GM18517 (cell line): ENCODE measurements at regions not wholly inside any gene's neighbourhood (a gene's known extent, or its start where the extent isn't known, plus 50 kb on each side); places are given as distances from the start of the nearest gene placed in this dataset.
"Not testable (repeated sequence)": the region's sequence is repeated elsewhere in the genome, so short reads cannot be mapped to it uniquely, and the experiment has no call there.

Experiments
- ATAC-seq: cut with Tn5 transposase; IDR thresholded peaks from one replicate; pipeline ENCODE4 v1.9.1; 2021; ENCODE audit warnings: mild to moderate bottlenecking, moderate library complexity; ENCODE audit not compliant: unreplicated experiment

- ATAC-seq, result peak; percentile 93
Measured at GRCh38 chr9:31153250-31153840, 1231.1 kb upstream of the ACO1 start.

DNA sequence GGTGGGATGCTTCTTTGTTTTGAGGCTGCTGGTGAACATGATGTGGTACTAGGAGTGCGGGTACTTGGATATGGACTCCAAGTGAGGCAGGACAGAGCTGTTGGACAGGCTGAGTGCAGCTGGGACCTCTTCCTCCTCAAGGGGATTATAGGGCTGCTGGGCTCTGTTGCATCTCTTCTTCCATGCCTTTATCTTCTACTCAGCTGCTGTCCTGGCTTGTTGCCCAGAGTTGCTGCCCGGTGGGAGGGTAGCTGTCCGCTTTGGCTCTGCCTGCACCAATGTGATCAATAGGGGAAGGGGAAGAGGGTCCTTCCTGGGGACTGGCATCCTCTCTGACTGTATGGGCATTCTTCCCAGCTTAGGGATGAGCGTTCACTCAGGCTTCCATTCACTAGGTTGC, 1217.9 kb upstream of the ACO1 start:
- no peak for ATAC-seq

- no peak for ATAC-seq
Measured at GRCh38 chr9:31168161-31168560, 1216.3 kb upstream of the ACO1 start.

- no peak for ATAC-seq
Measured at GRCh38 chr9:31174681-31175080, 1209.8 kb upstream of the ACO1 start.

DNA sequence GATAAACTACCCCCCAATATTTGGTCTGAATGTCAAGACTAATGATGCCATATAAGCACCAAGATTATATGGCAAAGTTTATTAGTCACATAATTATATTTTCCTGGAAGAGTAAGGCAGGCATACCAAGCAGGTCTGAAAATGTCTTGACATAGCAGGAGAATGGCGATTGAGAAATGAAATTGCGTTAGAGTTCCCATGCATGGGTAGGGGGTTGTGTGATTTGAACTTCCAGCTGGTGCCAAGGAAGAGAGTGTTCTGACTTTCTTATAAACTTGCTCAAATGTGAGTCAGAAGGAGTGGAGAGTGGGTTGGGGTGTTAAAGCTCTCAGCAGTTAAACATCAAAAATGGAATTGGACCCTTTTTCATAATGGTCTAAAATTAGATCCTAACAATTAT, 1200.6 kb upstream of the ACO1 start:
- no peak for ATAC-seq

- ATAC-seq, result no peak
Measured at GRCh38 chr9:31185831-31186230, 1198.6 kb upstream of the ACO1 start.

DNA sequence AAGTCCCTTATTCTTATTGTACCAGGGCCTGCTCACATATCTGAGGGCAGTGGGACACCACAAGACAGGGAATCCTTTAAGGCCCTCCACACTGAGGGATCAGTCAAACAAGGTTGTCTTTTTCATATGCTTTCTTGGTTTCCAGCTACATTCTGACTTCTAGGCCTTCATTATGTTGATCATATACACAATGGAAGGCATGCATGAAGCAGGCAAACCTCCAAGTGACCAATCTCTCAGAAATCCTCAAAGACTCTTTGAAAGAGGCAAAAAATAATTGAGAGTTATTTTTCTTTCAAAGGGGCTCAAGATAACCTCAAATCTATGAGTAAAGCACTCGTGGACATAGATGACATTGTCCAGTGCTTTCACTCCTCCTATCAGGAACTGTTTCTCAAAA, 1195.9 kb upstream of the ACO1 start:
- ATAC-seq, result no peak

- ATAC-seq, result no peak
Measured at GRCh38 chr9:31210978-31211570, 1173.4 kb upstream of the ACO1 start.

GRCh38 chr9:31229976-31230375, 1154.5 kb upstream of the ACO1 start:
- not testable (repeated sequence) for ATAC-seq

DNA sequence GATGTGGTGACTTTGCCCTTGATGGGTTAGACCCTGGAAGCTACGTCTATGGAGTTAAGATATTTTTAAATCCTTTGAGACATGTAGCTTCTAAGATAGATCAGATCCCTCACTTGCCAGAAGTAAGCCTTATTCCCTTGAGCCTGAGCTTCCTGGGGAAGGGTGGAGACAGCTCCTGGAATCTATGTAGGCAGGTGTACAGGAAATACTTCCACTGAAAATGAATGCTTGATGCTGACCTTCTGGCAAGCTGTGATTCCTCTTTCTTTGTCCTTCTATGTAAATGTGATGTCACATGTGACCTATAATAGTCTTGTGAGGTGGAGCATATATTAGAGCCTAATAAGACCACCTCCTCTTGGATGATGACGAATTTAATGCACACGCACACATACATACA, 1152.0 kb upstream of the ACO1 start:
- ATAC-seq, result no peak

DNA sequence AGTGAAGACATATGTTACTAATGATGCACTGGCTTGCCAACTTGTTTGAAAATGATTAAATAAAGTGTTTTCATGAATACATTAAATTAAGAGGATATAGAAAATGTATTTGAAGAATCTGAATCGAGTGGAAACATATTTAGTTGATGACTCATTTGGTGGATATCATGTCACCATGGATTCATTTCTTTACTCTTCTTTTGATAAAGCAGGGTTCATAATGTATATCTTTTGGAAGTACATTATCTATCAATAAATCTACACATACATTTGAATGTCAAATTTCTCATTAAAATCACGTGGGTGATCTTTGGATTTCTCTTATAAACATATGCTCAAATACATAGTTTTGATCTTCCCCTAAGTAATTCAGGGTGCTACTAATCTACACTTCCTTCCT, 1148.1 kb upstream of the ACO1 start:
- no peak for ATAC-seq

GRCh38 chr9:31243386-31243785, 1141.1 kb upstream of the ACO1 start:
- no peak for ATAC-seq

- ATAC-seq, result no peak
Measured at GRCh38 chr9:31248156-31248555, 1136.3 kb upstream of the ACO1 start.

GRCh38 chr9:31251386-31251785, 1133.1 kb upstream of the ACO1 start:
- ATAC-seq, result no peak

DNA sequence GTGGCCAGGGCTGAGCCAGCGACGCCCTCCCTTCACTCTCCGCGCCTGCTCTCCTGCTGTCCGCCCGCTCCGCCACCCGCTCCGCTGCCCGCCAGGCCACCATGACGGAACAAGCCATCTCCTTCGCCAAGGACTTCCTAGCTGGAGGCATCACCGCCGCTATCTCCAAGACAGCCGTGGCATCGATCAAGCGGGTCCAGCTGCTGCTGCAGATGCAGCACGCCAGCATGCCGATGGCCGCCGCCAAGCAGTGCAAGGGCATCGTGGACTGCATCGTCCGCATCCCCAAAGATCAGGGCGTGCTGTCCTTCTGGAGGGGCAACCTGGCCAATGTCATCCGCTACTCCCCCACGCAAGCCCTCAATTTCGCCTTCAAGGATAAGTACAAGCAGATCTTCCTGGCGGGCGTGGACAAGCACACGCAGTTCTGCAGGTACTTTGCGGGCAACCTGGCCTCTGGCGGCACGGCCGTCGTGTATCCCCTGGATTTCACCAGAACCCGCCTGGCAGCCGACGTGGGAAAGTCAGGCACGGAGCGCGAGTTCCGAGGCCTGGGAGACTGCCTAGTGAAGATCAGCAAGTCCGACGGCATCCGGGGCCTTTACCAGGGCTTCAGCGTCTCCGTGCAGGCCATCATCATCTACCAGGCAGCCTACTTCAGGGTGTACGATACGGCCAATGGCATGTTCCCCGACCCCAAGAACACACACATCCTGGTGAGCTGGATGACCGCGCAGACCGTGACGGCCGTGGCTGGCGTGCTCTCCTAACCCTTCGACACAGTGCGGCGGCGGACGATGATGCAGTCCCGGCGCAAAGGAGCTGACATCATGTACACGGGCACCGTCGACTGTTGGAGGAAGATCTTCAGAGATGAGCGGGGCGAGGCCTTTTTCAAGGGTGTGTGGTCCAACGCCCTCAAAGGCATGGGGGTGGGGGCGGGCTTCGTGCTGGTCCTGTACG, 1130.4 kb upstream of the ACO1 start:
- ATAC-seq, result no peak

GRCh38 chr9:31255211-31255610, 1129.2 kb upstream of the ACO1 start:
- no peak for ATAC-seq

DNA sequence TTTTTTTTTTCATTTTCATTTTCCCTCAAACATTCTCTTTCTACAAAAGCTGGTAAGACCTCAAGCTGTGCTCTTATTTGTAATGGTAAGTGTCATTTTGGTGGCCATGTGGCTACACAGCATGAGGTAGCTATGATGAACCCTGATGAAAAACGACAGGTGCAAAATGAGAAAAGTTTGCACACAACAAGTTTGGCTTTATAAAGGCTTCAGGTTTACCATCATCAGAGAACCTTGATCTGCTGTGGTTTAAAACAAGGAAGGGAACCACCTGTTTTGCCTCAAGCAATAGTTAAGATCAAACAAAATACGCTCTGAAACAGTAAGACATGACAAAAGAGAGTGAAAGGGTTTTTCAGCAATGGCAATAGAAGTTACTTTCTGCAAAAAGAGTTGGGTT, 1124.6 kb upstream of the ACO1 start:
- ATAC-seq, result no peak

GRCh38 chr9:31272456-31273295, 1111.8 kb upstream of the ACO1 start:
- no peak for ATAC-seq

DNA sequence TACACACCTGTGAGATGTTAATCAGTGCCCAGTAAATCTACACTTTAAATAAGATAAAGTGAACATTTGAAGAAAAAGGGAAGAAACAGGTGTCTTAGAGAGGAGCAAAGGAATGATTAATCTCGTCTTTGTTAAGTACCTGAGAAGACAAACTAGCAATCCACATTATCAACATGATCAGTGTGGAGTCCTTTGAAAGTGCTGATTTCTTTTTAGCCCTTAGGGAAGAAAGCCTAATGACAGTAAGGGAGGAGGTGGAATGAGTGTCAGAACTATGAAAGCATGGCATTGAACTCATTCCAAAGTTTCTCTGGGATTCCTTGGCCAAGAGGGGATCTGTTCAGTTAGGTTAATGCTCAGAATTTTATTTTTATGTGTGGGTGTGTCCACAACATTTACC, 1109.0 kb upstream of the ACO1 start:
- ATAC-seq, result no peak

DNA sequence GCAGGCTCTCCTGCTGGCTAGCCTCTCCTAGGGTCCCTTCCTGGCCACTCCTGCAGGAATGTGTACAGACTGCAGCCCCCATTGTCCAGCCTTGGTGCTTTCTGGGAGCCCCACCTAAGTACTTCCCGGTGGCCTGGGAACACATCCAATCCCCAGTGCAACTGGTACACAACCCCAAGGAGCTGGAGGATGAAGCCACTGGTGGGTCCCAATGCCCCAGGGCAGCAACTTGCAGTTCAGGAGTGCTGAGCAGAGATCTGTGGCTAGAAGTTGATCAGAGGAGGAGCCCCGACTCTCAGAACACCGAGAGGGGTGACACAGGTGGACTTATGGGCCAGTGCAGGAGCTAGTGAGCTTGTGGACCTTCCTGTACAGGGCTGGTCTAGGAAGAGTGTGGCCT, 1093.7 kb upstream of the ACO1 start:
- ATAC-seq, result no peak
